HS-27A (cell line): ENCODE measurements at regions not wholly inside any gene's neighbourhood (a gene's known extent, or its start where the extent isn't known, plus 50 kb on each side); places are given as distances from the start of the nearest gene placed in this dataset.
"Not testable (repeated sequence)": the region's sequence is repeated elsewhere in the genome, so short reads cannot be mapped to it uniquely, and the experiment has no call there.

ENCODE experiments used
- DNase-seq: peaks from one replicate; pipeline ENCODE4 v3.0.0-alpha.2; 2012; ENCODE audit warnings: low read depth, missing footprints

DNA sequence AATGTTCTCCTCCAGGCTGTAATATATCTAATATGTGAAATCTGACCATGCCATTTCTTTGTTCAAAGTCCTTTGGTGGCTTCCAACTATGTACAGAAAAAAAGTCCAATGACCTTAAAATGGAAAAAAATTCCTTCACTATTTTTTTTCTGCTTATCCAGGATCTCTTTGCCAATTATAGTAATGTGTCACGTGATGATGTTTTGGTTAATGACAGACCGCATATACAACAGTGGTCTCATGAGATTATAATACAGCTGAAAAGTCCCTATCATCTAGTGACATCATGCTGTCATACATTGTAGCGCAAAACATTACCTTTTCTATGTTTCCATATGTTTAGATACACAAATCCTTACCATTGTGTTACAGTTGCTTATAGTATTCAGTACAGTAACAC, 477.6 kb downstream of the TMEM232 start:
- no peak for DNase-seq

DNA sequence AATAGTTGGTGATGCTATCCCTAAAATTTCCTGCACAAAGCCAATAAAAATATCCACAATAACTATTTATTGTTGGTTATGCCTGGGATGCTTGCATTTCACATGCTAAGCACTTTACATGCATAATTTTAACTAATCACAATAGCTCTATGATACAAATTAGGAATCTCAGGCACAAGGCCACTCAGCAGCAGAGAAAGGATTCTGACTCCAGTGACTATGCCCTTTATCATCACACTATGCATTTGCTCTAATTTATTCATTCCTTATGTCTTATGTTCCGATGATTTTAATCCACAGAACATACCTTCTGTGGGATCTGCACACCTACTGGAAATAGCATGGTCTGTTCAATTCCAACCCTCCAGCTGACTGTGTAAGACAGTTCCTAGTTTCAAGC, 476.1 kb downstream of the TMEM232 start:
- DNase-seq, result no peak

DNA sequence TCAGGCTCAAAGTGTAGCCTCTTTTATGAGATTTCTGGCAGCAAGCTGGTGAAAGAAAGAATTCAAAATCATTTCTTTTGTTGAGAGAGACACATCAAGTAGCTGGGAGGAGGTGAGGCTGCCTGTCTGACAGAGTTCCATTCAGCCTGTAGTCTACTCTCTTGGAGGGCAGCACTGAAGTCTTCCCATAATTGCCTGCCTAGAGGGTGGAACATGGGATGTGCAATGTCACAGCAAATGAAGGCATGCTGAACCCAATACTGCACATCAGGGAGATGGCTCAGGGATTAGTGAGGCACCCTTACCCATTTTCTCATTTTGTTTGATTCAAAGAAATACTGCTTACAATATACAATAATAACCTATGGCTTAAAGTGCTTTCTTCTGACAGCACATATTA, 475.7 kb downstream of the TMEM232 start:
- no peak for DNase-seq

DNA sequence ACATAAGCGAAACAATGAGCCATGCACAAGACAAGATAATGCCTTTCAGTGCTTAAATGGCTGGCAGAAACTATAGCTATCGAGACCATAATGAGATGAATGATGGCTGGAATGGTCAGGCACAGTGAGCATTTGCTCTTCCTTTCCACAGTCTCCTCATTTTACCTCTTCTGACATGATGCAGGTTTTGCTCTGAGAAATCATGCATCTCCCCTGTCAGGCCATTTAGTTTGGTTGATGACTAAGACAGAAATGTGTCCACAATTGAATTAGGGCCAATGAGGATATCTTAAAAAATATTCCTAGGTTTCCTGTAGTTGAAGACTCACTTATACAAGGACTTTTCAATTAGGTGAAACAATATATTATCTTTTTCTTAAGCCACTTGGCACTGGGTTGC, 475.1 kb downstream of the TMEM232 start:
- no peak for DNase-seq

DNA sequence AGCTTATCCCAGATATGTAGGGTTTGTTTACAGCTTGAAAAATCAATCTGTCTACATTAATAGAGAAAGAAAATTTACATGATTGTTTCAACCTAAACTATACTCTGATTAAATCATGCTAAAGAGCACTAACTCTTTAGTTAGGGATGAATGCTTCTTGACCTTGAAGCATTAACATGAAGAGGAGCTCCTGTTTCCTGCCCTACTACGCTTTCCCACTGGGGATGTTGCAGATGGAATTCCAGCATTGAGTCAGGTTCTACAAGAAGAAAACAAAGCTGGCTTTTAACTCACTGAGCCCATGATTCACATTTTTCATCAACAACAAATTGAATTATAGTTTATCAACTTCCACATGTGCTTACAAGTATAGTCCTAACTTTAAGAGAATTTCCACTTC, 471.3 kb downstream of the TMEM232 start:
- DNase-seq, result no peak

DNA sequence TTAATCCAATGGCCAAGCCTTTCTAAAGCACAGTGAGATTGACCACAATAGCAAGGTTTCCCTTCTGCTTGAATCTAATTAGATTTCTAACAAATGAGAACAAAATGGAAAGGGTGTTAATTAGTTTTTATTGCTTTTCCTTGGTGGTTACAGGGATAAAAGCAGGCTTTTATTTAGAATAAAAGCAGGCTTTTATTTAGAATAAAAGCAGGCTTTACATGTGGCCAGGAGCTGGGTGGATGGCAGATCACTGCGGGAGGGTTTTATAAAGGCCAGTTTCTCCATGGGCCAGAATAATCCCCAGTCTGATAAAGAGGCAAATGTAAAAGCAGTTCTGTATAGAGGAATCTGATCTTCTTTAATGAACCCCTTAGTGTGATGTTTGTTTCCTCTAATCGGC, 470.2 kb downstream of the TMEM232 start:
- DNase-seq, result no peak

DNA sequence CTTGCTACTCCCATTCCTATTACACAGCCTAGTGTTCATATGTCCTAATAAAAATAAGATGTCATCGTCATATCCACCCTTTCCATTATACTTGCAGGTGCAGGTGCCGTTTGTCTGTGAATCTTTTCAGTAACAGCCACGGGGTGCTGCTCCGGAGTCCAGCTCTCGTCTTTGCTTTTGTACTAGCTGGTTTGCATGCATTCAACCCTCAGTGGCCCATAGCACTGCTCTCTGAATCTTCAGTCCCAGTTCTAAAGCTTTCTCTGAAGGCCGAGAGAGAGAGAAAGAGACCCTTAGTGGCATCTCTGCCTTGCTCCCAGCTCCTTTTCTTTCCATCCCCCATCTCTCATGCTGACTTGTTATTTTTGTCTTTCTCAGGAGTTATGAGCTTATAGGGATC, 468.5 kb downstream of the TMEM232 start:
- DNase-seq, result no peak

DNA sequence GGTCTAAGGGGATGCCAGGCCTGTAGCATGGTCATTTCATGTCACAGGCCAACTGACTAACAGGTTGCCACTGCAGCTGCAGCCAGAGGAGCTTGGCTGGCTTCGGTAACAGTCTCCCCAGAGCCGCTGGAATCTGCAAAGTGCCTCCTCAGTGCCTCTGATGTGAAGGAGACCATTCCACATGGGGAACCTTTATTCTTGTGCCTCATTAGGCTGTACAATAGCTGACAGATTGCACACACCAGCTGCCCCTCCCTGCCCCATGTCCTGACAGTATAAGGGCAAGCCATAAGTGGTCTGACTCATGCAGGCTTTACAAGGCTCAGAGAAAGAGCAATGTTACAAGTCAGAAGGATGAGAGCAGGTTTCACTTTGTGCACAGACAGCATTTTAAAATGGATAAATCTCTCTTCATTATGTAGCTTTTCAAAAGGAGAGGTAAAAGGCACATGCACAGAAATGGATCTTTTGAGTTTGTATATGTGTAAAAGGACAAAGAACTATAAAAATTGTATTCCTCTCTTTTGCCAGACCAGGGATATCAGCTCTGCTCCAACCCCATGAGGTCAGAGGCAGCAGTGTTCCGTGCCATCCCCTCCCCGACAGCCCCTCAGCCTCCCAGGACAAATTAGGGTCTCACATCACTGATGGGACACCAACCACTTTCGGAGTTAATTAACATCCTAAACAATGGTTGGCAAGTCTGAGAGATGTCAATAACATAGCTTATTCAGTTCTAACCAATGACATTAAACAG, 467.8 kb downstream of the TMEM232 start:
- peak; percentile 2 for DNase-seq

DNA sequence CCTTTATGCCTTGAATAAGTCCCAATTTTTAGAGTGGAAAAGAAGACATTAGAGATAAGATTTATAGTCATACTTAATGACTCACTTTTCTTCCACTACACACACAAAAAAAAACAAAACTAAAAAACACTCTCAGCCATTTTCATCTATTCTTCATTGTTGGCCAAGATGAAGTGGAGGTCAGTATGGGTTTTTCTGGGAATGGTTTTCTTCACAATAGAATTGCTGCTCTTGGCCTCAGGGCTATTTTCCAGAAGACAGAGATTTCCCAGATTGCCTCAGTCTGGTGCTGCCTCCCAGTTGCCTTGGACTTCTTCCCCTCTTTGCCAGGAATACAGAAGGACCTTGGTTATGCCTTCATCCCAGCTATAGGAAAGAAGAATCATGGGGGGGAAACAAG, 463.7 kb downstream of the TMEM232 start:
- no peak for DNase-seq

DNA sequence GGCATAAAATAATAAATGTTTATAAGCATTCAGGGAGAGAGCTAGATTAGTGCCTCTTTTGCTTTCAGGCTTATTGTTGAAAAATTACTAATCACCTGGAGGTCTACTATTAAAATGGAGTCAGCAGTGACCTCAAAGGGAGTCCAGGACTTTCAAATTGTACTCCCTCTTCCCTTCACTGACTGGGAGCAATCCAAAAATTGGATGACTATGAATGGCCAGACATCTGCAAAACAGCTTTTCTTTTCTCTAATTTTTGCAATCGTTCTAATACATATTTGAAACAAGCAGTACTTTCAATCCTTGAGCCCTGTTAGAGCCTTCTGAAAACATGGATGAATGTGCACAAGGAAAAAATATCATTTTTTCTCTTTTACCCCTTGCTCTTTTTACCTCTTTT, 461.8 kb downstream of the TMEM232 start:
- DNase-seq, result no peak

DNA sequence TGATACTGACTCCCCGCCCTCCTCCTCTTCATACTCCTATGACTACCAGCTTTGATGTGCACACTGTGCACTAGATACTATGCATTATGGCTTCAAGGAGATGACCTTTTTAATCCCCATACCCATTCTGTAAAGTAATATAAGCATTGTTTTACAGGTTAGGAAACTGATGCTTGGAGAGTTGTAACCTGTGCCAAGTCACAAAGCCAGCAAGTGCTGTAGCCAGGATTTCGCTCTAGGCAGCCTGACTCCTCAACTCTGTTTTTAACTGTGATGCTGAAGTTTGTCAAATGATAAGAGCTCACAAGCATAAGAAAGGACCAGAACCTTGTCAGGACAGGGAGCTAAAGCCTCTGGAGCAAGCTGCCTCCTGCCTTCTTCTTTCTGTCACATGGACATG, 461.3 kb downstream of the TMEM232 start:
- DNase-seq, result no peak

DNA sequence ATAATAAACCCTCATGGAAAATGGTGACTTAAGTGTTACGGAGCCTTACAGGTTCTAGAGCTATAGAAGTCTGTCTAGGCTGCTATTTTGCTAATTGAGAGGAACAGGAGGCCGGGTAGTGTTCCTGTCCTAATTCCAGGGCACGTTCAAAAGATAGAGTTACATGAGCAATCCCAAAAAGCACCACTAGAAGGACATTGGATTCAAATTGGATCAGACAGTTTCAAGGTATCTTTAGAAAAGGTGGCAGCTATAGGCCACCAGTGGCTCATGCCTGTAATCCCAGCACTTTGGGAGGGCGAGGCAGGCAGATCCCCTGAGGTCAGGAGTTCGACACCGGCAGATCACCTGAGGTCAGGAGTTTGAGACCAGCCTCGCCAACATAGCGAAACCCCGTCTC, 458.8 kb downstream of the TMEM232 start:
- no peak for DNase-seq

DNA sequence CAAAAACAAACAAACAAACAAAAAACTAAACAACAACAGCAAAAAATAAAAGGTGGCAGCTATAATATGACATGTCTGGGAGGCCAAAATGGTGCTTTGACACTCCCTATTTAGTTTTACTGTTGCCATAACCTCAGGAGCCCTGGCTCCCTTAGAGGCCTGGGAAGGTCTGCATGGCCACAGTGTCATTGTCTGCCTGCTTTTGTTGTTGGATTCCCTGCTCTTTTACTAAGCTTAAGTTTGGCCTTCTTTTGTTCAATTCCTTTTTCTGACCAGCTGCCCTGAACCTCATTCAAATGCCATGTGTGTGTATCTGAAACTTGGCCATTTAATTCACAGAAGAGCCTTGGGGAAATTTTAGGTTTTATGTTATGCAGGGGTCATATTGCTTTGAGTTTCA, 458.2 kb downstream of the TMEM232 start:
- DNase-seq, result no peak

DNA sequence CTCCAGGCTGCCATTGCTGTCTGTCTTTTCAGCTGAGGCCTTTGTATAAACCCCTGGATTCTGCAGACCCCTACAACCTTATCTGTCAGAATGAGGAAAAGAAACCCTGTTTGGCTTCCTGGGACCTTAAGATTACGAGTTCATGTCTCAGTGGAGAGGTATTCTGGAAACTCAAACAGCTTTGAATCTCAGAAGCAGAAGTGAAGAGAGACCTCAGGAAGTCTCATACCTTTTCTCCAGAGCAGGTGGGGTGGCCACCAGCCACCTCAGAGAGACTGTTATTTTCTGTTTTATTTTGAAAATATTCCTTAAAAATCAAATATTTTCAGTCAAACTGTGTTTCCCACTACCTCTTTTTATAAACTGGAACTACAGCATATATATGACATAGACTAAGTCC, 457.5 kb downstream of the TMEM232 start:
- DNase-seq, result no peak

DNA sequence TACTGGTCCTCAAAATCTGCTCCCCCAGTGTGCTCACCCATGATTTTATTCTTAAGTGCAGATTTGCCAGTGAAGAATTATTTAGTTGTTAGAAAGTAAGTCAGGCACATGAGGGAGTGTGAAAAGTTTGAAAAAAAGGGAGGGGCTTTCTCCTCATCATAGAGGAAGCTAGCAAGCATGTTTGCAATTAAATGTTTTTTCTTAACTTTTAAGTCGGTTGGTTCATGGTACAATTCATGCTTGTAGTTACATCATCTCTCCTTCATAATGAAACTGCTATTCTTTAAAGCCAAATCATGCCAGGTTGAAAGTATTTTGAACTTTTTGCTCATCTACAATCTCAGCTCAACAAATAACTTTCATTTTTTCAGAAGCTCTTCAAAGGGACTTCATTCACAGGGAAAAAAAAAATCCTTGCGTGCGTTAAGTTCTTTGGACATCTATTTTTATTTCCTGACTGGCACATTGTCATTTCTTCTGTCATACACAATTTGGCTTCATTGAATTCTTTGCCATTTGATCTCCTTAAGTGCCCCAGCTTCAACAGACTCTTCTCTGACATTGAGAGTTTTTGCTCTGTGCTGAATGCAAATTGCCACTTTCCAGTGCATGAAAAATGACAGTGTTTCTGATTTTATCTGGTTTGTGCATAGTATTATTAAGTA, 456.9 kb downstream of the TMEM232 start:
- DNase-seq, result no peak

DNA sequence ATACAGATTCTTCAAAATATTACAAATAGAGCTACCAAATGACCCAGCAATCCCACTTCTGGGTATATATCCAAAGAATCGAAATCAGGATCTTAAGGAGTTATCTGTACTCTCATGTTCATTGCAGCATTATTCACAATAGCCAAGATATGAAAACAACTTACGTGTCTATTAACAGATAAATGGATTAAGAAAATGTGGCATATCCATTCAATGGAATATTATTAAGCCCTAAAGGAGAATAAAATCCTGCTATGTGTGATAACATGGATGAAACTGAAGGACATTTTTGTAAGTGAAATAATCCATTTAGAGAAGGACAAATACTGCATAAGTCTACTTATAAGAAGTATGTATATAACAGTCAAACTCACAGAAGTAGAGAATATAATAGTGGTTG, 450.6 kb downstream of the TMEM232 start:
- no peak for DNase-seq

DNA sequence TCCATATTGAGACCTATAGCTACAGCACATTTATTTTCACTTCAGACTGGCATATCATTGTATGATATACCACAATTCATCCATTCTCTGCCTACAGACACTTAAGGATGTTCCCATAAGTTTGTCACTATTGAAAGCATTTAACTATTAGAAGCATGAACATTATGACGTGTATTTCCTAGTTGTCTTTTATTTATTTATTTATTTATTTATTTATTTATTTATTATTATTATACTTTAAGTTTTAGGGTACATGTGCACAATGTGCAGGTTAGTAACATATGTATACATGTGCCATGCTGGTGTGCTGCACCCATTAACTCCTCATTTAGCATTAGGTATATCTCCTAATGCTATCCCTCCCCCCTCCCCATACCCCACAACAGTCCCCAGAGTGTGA, 448.0 kb downstream of the TMEM232 start:
- not testable (repeated sequence) for DNase-seq

DNA sequence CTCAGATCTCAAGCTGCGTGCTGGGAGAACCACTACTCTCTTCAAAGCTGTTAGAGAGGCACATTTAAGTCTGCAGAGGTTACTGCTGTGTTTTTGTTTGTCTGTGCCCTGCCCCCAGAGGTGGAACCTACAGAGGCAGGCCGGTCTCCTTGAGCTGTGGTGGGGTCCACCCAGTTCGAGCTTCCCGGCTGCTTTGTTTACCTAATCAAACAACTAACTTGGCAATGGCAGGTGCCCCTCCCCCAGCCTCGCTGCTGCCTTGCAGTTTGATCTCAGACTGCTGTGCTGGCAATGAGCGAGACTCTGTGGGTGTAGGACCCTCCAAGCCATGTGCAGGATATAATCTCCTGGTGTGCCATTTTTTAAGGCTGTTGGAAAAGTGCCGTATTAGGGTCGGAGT, 442.4 kb downstream of the TMEM232 start:
- DNase-seq, result not testable (repeated sequence)

DNA sequence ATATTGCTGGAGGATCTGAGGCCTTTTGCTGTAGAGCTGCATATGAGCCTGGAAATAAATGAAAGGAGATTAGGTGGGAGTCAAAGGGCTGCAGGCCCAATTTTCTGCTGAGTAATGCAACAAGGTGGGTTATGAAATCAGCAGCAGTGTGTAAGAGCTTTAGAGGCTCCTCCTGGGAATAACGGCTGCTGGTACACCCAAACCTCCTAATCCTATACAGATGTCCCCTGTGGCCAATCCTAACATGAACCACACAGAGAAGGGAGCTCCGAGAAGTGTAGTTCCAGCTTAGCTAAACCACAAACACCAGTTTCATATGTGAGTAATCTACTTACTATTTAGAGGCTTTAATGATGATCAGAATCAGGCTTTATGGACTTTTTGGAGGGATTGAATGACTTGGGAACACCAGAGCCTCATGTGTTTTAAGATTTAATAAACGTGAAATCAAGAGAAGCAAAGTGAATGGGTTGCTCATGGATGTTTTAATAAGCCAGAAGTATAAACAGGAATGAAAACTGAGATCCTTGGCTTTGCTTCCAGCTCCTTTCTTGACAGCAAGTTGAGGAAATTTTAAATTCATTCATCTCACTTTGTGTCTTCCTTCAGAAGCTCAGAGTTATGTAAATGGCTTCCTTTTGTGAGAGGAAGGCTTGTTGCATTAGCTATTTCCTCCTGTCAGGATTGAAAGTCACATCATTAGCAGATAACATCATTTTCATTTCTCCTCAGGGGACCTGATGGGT, 437.5 kb downstream of the TMEM232 start:
- peak; percentile 33 for DNase-seq

DNA sequence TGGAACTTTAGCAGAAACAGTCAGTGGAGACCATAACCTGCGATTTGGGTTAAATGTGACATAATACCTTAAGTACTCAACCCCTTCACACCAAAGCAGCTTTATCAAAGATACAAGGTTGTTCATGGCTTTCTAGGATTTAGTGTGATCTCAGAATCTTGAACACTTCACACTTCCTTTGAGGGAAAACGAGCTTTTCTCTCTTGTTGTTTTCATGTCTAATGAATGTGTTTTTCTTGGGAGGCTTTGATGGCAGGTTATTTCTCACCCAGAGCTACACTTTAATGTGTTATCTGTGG, 437.0 kb downstream of the TMEM232 start:
- DNase-seq, result no peak

DNA sequence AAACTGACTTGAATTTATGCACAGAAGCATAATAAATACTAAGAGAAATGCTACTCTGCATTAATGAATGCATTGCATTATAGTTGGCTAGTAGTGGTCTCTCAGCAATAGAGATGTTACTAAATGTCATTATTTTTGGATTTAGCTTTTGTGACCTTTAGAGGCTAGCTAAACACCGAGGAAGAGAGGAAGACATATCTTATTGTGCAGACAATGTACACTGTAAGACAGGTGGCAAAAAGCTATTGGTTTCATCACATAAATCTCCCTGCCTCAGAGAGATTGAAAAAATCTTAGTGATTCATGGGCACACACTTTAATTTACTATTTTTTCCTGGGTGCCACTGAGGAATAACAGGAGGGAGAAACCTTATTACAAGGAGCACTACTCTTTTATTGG, 435.9 kb downstream of the TMEM232 start:
- no peak for DNase-seq

DNA sequence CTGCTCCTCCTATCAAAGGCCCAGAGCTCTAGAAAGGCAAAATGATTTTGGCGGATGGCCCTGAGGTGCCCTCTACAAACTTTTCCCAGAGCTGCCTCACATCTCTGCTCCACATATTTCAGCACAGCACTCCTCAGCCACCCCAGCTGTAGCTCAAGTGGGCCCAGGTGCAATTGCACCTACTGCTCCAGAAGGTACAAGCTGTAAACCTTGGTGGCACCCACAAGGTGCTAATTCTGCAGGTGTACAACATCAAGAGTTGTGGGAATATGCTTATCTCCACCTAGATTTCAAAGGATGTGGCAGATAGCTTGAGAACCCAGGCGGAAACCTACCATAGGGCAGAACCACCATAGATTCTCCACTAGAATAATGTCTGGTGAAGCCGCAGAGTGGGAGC, 432.2 kb downstream of the TMEM232 start:
- DNase-seq, result no peak

DNA sequence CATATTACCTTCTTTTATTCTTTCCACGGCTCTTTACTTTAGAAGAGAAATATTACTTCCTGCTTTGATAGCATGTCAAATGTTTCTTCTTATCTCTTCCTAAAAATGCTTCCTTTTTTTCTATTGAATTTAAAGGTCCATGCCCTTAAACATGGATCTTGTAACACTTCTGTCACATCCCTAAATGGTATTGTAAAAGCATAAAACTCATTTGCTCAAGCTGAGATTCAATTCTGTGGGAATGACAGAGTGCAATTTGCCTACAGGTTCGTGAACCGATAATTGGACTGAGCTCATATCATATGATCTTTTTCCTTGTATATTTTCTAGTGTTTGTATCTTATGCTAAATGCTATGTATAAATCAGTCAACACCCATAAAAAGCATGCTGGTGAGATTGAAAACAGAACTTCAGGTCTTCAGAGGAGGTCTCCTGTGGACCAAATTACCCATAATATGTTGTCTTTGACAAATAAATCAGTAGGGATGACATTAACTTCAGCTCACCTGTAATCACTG, 429.3 kb downstream of the TMEM232 start:
- no peak for DNase-seq
